HCT116 (cell line): ENCODE measurements at regions not wholly inside any gene's neighbourhood (a gene's known extent, or its start where the extent isn't known, plus 50 kb on each side); places are given as distances from the start of the nearest gene placed in this dataset.

Experiments used
- CTCF ChIP-seq, 3 experiments: fragments of 200-600 bp in 1 of 3; sonication (generic) in 1 of 3; IDR thresholded peaks in 2 of 3; conservative IDR thresholded peaks in 1 of 3; 2 replicates each; pipeline ENCODE4 v1.5.1; 2012 to 2017; ENCODE audit warnings: low read depth in 2 of 3, low read length in 2 of 3, antibody characterized with exemption in 1 of 3, borderline replicate concordance in 1 of 3, control low read depth in 1 of 3, mild to moderate bottlenecking in 1 of 3, mixed read lengths in 1 of 3, mixed run types in 1 of 3, moderate library complexity in 1 of 3; ENCODE audit not compliant: insufficient read depth in 1 of 3
- MAX ChIP-seq: IDR thresholded peaks from 2 replicates; pipeline ENCODE4 v1.6.1; 2012
- POLR2A ChIP-seq: IDR thresholded peaks from 2 replicates; pipeline ENCODE4 v1.7.0; 2011; ENCODE audit warnings: borderline replicate concordance; ENCODE audit not compliant: insufficient read depth, insufficient read length; ENCODE audit errors: extremely low read depth
- POLR2AphosphoS5 ChIP-seq: IDR thresholded peaks from 2 replicates; pipeline ENCODE4 v1.6.1; 2011; ENCODE audit warnings: mild to moderate bottlenecking, low read depth, low read length, moderate library complexity
- RAD21 ChIP-seq: IDR thresholded peaks from 2 replicates; pipeline ENCODE4 v1.6.1; 2012; ENCODE audit warnings: low read depth, mild to moderate bottlenecking
- REST ChIP-seq: IDR thresholded peaks from 2 replicates; pipeline ENCODE4 v1.6.1; 2012; ENCODE audit warnings: low read depth
- SIN3A ChIP-seq: IDR thresholded peaks from 2 replicates; pipeline ENCODE4 v1.6.1; 2012; ENCODE audit warnings: low read depth
- SP1 ChIP-seq: IDR thresholded peaks from 2 replicates; pipeline ENCODE4 v1.6.1; 2012; ENCODE audit warnings: low read depth
- SRF ChIP-seq: IDR thresholded peaks from 2 replicates; pipeline ENCODE4 v1.6.1; 2012; ENCODE audit warnings: low read depth
- TCF7L2 ChIP-seq: IDR thresholded peaks from 2 replicates; pipeline ENCODE4 v1.7.0; 2011; ENCODE audit warnings: borderline replicate concordance, inconsistent platforms; ENCODE audit not compliant: insufficient read depth, insufficient read length; ENCODE audit errors: extremely low read depth
- ZNF274 ChIP-seq: fragments of 200-500 bp; sonication (Bioruptor generic); IDR thresholded peaks from 2 replicates; pipeline ENCODE4 v1.6.1; 2014; ENCODE audit warnings: mild to moderate bottlenecking, low read depth, low read length, inconsistent platforms

DNA sequence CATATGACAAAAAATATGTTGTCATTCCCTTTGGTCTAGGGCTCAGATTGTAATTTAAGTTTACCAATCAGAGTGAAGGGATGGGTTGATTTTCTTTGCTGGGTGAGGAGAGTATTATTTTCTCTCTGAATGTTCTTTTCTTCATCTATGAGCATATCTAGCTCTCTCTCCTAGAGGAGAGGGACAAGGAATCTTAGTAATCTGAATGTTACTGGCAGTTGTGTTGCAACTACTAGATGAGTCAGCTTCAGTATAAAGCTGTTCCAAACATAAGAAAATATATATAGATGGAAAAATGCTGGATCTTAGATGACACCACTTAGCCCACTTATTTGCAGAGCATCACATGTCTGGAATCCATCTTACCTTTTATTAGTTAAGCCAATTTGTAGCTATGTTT lies 259.3 kb downstream of the TUSC1 start:
- no peak for TF ChIP-seq CTCF (IDR thresholded peaks at IDR 0.05 in 2 of 3, conservative IDR thresholded peaks at IDR 0.05 in 1 of 3; ENCODE audit: borderline replicate concordance in 1 of 3, insufficient read depth in 1 of 3, low read depth in 2 of 3, low read length in 2 of 3)
- TF ChIP-seq POLR2A: no peak
- TF ChIP-seq SP1: no peak
- TF ChIP-seq MAX: no peak
- TF ChIP-seq RAD21: no peak
- TF ChIP-seq TCF7L2: no peak
- TF ChIP-seq SRF: no peak
- TF ChIP-seq POLR2AphosphoS5: no peak
- no peak for TF ChIP-seq ZNF274
- no peak for TF ChIP-seq REST
- no peak for TF ChIP-seq SIN3A
